ENCODE measurements at regions not wholly inside any gene's neighbourhood (a gene's known extent, or its start where the extent isn't known, plus 50 kb on each side); places are given as distances from the start of the nearest gene placed in this dataset.

DNA sequence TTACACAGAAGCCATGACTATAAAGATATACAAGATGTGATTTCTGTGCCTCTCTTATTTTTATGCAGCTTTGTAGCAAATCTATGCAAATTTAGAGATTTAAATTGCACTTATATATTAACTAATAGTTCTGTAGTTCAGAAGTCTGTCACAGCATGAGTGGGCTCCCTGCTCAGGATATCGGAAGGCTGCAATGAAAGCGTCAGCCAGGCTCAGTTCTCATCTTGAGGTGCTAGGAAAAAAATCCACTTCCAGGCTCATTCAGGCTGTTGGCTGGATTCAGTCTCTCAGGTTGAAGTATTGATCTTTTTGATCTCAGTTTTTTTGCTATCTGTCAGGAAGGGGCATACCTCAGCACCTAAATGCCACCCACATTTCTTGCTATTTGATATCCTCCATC lies 487.4 kb upstream of the DEPDC1 start:
- no peak for TF ChIP-seq ISL1 (CRISPR knock-in tag; IDR thresholded peaks at IDR 0.05)
- no peak for TF ChIP-seq RARB (CRISPR knock-in tag; IDR thresholded peaks at IDR 0.05)
- TF ChIP-seq, protein P1, sequence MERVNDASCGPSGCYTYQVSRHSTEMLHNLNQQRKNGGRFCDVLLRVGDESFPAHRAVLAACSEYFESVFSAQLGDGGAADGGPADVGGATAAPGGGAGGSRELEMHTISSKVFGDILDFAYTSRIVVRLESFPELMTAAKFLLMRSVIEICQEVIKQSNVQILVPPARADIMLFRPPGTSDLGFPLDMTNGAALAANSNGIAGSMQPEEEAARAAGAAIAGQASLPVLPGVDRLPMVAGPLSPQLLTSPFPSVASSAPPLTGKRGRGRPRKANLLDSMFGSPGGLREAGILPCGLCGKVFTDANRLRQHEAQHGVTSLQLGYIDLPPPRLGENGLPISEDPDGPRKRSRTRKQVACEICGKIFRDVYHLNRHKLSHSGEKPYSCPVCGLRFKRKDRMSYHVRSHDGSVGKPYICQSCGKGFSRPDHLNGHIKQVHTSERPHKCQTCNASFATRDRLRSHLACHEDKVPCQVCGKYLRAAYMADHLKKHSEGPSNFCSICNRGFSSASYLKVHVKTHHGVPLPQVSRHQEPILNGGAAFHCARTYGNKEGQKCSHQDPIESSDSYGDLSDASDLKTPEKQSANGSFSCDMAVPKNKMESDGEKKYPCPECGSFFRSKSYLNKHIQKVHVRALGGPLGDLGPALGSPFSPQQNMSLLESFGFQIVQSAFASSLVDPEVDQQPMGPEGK (CRISPR knock-in tag; IDR thresholded peaks at IDR 0.05; ENCODE audit: borderline replicate concordance), result no peak
- TF ChIP-seq ZNF70 (CRISPR knock-in tag; IDR thresholded peaks at IDR 0.05), result no peak
- TF ChIP-seq SNAI2 (CRISPR knock-in tag; IDR thresholded peaks at IDR 0.05), result no peak
- no peak for TF ChIP-seq ZFP30 (CRISPR knock-in tag; IDR thresholded peaks at IDR 0.05)
- TF ChIP-seq, protein P2, sequence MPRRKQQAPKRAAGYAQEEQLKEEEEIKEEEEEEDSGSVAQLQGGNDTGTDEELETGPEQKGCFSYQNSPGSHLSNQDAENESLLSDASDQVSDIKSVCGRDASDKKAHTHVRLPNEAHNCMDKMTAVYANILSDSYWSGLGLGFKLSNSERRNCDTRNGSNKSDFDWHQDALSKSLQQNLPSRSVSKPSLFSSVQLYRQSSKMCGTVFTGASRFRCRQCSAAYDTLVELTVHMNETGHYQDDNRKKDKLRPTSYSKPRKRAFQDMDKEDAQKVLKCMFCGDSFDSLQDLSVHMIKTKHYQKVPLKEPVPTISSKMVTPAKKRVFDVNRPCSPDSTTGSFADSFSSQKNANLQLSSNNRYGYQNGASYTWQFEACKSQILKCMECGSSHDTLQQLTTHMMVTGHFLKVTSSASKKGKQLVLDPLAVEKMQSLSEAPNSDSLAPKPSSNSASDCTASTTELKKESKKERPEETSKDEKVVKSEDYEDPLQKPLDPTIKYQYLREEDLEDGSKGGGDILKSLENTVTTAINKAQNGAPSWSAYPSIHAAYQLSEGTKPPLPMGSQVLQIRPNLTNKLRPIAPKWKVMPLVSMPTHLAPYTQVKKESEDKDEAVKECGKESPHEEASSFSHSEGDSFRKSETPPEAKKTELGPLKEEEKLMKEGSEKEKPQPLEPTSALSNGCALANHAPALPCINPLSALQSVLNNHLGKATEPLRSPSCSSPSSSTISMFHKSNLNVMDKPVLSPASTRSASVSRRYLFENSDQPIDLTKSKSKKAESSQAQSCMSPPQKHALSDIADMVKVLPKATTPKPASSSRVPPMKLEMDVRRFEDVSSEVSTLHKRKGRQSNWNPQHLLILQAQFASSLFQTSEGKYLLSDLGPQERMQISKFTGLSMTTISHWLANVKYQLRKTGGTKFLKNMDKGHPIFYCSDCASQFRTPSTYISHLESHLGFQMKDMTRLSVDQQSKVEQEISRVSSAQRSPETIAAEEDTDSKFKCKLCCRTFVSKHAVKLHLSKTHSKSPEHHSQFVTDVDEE (CRISPR knock-in tag; IDR thresholded peaks at IDR 0.05), result no peak
- no peak for TF ChIP-seq TCF4 (CRISPR knock-in tag; IDR thresholded peaks at IDR 0.05; ENCODE audit: borderline replicate concordance)
- no peak for TF ChIP-seq ARNTL (CRISPR knock-in tag; IDR thresholded peaks at IDR 0.05; ENCODE audit: borderline replicate concordance, low read depth)
- TF ChIP-seq, protein P3, sequence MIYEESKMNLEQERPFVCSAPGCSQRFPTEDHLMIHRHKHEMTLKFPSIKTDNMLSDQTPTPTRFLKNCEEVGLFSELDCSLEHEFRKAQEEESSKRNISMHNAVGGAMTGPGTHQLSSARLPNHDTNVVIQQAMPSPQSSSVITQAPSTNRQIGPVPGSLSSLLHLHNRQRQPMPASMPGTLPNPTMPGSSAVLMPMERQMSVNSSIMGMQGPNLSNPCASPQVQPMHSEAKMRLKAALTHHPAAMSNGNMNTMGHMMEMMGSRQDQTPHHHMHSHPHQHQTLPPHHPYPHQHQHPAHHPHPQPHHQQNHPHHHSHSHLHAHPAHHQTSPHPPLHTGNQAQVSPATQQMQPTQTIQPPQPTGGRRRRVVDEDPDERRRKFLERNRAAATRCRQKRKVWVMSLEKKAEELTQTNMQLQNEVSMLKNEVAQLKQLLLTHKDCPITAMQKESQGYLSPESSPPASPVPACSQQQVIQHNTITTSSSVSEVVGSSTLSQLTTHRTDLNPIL (CRISPR knock-in tag; IDR thresholded peaks at IDR 0.05; ENCODE audit: low read depth), result no peak
- TF ChIP-seq, protein P4, sequence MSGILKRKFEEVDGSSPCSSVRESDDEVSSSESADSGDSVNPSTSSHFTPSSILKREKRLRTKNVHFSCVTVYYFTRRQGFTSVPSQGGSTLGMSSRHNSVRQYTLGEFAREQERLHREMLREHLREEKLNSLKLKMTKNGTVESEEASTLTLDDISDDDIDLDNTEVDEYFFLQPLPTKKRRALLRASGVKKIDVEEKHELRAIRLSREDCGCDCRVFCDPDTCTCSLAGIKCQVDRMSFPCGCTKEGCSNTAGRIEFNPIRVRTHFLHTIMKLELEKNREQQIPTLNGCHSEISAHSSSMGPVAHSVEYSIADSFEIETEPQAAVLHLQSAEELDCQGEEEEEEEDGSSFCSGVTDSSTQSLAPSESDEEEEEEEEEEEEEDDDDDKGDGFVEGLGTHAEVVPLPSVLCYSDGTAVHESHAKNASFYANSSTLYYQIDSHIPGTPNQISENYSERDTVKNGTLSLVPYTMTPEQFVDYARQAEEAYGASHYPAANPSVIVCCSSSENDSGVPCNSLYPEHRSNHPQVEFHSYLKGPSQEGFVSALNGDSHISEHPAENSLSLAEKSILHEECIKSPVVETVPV (CRISPR knock-in tag; IDR thresholded peaks at IDR 0.05), result no peak
- no peak for TF ChIP-seq ESRRG (CRISPR knock-in tag; IDR thresholded peaks at IDR 0.05)
